SK-N-SH (cell line): ENCODE measurements at regions not wholly inside any gene's neighbourhood (a gene's known extent, or its start where the extent isn't known, plus 50 kb on each side); places are given as distances from the start of the nearest gene placed in this dataset.

Experiments used
- CTCF ChIP-seq: fragments of 200-600 bp; sonication (generic); IDR thresholded peaks from 2 replicates; pipeline ENCODE4 v1.6.1; 2017; ENCODE audit warnings: antibody characterized with exemption, mild to moderate bottlenecking, moderate library complexity
- EP300 ChIP-seq, 2 experiments: IDR thresholded peaks; 2 replicates each; pipeline versions ENCODE4 v1.4.0 to v1.6.1; 2012; ENCODE audit warnings: borderline replicate concordance in 1 of 2, low read depth in 1 of 2, low read length in 1 of 2
- EZH2phosphoT487 ChIP-seq: fragments of 200-600 bp; sonication (generic); IDR thresholded peaks from 2 replicates; pipeline ENCODE4 v1.6.1; 2017; ENCODE audit warnings: low read depth, mixed run types, mild to moderate bottlenecking, antibody characterized with exemption, moderate library complexity, borderline replicate concordance
- FOXM1 ChIP-seq: IDR thresholded peaks from 2 replicates; pipeline ENCODE4 v1.4.0; 2012; ENCODE audit warnings: low read depth, mild to moderate bottlenecking
- JUND ChIP-seq: IDR thresholded peaks from 2 replicates; pipeline ENCODE4 v1.4.0; 2012
- MXI1 ChIP-seq: IDR thresholded peaks from 2 replicates; pipeline ENCODE4 v1.6.1; 2012; ENCODE audit warnings: mild to moderate bottlenecking, low read depth, low read length, improper control_type of control experiment
- RAD21 ChIP-seq: IDR thresholded peaks from 2 replicates; pipeline ENCODE4 v1.6.1; 2012; ENCODE audit warnings: mild to moderate bottlenecking, low read length
- RFX5 ChIP-seq: IDR thresholded peaks from 2 replicates; pipeline ENCODE4 v1.6.1; 2012; ENCODE audit warnings: mild to moderate bottlenecking, improper control_type of control experiment, low read length
- SMC3 ChIP-seq: IDR thresholded peaks from 2 replicates; pipeline ENCODE4 v1.6.1; 2012; ENCODE audit warnings: low read depth, low read length, improper control_type of control experiment
- TEAD4 ChIP-seq: IDR thresholded peaks from 2 replicates; pipeline ENCODE4 v1.4.0; 2012; ENCODE audit warnings: mild to moderate bottlenecking, borderline replicate concordance; ENCODE audit not compliant: insufficient read depth
- USF2 ChIP-seq: fragments of 150-350 bp; IDR thresholded peaks from 2 replicates; pipeline ENCODE4 v1.6.1; 2017; ENCODE audit warnings: antibody characterized with exemption, low read length, low read depth, borderline replicate concordance
- YY1 ChIP-seq: IDR thresholded peaks from 2 replicates; pipeline ENCODE4 v1.4.0; 2012; ENCODE audit warnings: low read depth, mild to moderate bottlenecking

- TF ChIP-seq MXI1 (no peak), RAD21 (no peak), CTCF (no peak), FOXM1 (no peak), USF2 (no peak), SMC3 (no peak), TEAD4 (no peak), RFX5 (no peak), YY1 (no peak), EP300 (IDR thresholded peaks at IDR 0.05; ENCODE audit: borderline replicate concordance in 1 of 2, low read depth in 1 of 2, low read length in 1 of 2) (no peak), EZH2phosphoT487 (no peak), JUND (no peak)
Observed at GRCh38 chr12:131357920-131358319, 353.0 kb upstream of the SFSWAP start.
